NCI-H1048 (cell line): ENCODE measurements at regions not wholly inside any gene's neighbourhood (a gene's known extent, or its start where the extent isn't known, plus 50 kb on each side); places are given as distances from the start of the nearest gene placed in this dataset.
"Not testable (repeated sequence)": the region's sequence is repeated elsewhere in the genome, so short reads cannot be mapped to it uniquely, and the experiment has no call there.

Experiments
- DNase-seq: peaks from one replicate; lab custom pipeline; 2025; lab: John Stamatoyannopoulos, UW

DNA sequence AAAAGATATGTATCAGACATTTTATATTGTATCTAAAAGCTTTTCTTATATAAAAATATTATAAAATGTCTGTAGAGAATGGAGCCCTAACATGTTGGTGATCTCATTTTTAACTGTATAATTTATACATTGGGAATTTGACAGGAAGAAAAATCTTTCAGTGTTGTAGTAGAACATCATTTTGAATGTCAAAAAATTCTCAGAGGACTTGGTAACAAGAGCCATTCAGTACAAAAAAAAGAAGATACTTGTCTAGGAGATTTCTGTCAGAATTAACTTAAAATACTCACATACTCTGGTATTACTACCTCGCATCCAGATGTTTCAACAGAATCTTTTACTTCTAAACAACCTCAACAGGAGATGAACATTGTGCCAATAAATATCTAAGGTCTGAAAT lies 1277.9 kb downstream of the ROBO2 start:
- DNase-seq: no peak

DNA sequence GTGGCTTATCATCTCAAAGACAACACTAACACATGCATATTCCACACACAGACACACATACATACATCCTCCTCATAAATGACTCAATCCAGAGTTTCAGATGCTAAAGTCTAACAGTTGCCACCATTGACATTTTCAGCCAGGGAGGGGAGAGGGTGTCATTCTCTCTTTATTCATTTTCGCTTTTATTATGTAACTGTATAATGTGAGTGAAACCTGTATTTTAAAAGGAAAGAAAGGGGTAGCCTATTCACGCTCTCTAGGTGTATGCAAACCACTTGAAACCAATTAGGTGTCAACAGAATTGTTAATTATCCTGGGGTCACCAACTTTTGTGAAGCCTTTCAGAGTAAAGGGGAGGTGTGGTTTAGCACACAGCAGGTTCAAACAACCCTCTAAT lies 1282.9 kb downstream of the ROBO2 start:
- no peak for DNase-seq

DNA sequence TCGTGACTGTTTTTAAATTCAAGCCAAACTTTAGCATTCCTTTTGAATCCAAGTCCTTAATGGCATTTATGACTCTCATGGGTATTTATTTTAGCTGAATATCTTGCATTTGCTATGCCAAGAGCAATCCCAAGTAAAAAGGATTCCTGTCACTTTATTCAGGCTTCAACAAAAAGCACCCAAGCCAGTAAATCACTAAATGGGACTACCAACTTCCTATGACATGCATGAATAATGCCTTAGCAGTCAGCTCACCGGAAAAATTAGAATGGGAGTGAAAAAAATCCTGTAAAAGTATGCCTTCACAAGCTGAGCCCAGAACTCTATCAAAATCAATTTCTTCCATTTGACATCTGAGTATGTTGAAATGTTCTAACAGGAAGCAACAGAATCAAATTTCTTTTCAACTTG lies 1297.9 kb downstream of the ROBO2 start:
- DNase-seq: no peak

DNA sequence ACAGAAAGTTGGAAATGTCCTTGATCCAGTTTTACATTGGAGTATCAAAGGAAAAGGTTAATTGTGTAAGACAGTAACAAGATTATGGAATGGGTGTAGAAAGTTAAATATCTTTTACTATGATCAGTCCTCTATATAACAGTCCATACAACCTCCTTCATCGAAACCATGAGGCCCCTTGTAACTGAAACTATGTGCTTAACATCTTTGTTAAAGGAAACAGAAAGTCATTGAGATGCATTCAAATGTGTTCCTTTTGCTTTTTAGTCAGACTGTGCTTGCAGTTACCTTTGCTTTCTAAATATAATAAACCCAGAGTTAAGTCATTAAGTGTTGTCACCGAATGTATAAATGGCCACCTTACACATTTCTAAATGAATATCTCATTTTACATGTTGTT lies 1298.5 kb downstream of the ROBO2 start:
- DNase-seq: no peak

DNA sequence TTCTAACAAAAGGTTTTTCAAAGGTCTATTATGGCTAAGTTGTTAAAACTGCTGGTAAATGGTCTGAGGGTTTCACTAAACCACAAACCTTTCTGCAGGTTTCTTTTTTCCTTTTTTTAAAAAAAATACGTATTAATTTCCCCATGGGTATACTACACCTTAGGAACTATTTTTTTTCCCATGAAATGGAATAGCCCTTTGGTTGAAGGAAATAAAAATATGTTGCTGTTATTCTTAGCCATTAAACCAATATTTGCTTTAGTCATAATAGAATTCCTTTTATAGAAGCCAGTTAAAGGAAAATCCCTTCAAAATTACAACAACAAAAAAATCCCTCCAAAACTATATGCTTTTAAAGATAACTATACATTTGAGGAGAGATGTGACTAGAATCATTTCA lies 1303.3 kb downstream of the ROBO2 start:
- no peak for DNase-seq

DNA sequence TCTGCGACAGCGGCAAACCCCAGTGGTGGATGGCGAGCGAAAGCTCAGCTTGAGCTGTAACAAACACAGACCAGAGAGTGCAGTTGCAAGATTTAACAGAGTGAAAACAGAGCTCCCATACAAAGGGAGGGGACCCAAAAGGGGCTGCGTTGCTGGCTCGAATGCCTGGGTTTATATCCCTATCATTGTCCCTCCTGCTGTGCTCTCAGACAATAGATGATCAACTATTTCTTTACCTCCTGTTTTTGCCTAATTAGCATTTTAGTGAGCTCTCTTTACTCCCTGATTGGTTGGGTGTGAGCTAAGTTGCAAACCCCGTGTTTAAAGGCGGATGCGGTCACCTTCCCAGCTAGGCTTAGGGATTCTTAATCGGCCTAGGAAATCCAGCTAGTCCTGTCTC lies 1304.4 kb downstream of the ROBO2 start:
- not testable (repeated sequence) for DNase-seq

- DNase-seq: no peak
Observed at GRCh38 chr3:78344918-78345317, 1305.0 kb downstream of the ROBO2 start.

GRCh38 chr3:78347176-78347575 lies 1307.3 kb downstream of the ROBO2 start:
- no peak for DNase-seq

DNA sequence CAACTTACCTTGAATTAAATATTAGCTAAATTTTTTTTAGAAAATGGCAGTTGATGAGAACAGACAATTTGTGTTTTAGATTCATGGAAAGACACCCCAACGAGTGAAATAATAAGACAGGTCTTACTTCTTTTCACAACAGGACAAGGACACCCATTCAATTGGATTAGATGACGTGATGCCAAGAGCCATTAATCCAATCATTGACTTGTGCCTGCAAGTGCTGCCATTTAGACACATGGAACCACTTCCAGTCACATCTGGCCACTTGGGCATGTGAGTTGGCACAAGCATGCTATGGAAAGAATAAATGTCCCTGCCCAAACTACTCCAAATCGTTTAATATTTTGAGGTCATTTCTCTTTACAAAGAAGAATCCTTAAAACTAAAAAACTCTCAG lies 1308.8 kb downstream of the ROBO2 start:
- no peak for DNase-seq

DNA sequence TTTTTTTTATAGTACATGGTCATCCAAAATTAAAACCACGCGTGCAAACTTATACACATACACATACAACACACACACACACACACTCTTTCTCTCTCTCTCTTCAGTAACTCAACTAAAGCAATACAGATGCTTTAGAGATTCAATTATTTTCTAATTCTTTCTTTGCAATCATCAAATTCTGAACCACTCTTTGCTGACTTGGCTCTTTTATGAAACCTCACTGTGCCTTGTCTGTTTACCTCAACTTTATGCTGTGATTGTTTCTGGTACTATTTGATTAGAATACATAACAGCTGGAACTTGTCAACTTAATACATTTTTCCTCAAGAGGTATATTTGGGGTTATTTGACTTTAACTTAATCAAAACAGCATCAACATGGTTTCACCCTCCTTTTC lies 1309.7 kb downstream of the ROBO2 start:
- no peak for DNase-seq

- DNase-seq: no peak
Observed at GRCh38 chr3:78351334-78351733, 1311.4 kb downstream of the ROBO2 start.

- no peak for DNase-seq
Observed at GRCh38 chr3:78353231-78353630, 1313.3 kb downstream of the ROBO2 start.

GRCh38 chr3:78360849-78361248 lies 1321.0 kb downstream of the ROBO2 start:
- no peak for DNase-seq

DNA sequence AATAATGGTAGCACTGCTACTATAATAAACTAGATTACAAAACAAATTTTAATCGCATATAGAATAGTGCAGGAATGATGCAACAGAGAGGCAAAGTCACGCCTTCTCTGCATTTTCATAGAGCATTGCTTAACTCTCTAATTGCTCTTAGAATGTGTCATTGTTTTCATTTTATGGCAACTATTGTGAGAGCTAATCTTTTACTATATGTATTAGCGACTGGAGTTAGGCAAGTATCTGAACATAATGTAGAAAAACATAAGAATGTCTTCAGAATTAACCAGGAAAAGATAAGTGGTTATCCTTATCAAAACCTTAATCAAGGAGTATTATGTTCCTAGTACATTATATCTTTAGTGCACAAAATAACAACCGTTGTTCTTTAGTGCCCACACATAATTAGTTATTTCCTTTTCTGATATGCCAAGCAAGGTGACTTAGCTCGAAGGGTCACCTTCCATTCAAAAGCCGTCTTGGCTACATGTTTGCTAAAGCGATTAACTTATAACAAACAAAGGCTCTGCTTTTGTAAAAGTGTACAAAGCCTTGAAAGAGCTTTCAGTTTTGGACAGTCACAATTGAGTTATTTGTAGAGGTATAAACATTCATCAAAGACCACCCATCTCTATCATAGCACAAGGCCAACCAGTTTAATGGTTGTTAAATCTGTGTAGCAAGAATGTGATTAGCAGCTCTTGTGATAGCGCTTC lies 1328.9 kb downstream of the ROBO2 start:
- no peak for DNase-seq

- DNase-seq: no peak
Observed at GRCh38 chr3:78390221-78390620, 1350.3 kb downstream of the ROBO2 start.

DNA sequence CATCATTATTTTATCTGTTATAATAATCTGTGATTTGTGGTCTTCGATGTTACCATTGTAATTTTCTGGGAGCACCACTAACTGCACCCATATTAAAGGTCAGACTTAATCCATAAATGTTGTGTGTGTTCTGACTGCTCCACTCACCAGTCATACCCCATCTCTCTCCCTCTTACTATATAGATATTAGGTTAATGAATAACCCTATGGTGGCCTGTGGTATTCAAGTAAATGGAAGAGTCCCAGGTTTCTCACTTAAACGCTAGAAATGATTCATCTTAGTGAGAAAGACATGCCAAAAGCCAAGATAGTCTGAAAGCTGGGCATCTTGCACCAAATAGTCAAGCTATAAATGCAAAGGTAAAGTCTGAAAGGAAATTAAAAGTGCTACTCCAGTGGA lies 1358.5 kb downstream of the ROBO2 start:
- no peak for DNase-seq

DNA sequence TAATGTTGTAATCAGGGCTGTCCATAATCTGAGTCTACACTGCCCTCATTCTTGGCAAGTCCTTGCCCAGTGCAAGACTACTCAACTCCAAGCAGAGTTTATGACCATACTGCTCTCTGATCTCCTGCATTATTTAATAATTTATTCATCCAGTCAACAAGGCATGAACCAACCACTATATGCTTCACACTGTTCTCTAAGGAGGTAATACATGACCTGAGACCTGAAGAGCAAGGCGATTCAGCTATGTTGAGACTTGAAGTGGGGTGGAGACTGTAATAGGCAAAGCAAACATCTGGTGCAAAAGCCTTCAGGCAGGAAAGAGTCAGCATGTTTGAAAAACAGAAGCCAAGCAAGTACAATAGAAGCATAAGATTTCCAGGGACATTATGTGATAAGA lies 1362.8 kb downstream of the ROBO2 start:
- DNase-seq: no peak

- no peak for DNase-seq
Observed at GRCh38 chr3:78405745-78406144, 1362.1 kb downstream of the ROBO1 start.

GRCh38 chr3:78406396-78406795 lies 1361.4 kb downstream of the ROBO1 start:
- DNase-seq: no peak

GRCh38 chr3:78410077-78410476 lies 1357.7 kb downstream of the ROBO1 start:
- no peak for DNase-seq

GRCh38 chr3:78414261-78414660 lies 1353.5 kb downstream of the ROBO1 start:
- DNase-seq: no peak

GRCh38 chr3:78420611-78421010 lies 1347.2 kb downstream of the ROBO1 start:
- no peak for DNase-seq

DNA sequence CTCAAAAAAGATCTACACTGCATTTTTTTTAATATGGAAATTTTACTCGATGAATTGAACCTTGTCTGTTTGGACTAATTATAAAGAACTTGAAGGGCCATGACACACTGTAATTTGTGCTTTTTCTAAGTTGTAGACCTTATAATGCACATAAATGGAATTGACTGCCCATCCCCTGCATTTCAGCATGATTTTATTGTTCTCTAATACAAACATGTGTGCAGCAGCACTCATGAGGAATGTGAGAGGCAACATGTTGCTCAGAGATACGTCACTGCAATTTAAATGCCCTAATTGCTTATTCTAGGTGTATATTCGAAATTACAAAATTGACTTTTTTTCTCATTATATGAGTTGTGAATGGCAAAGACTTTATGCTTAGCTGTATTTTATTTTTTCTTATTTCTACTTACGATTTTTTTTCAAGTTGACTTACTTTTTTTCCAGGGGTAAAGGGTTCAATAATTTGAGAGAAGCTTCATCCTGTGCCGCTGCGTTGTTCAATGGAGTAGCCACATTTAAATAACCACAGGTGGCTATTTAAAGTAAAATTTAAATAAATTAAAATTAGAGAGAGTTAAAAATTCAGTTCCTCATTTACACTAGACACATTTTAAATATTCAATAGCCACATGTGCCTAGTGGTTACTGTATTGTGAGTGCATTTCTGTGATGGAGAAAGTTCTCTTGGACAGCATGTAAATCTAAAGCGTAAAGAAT lies 1346.4 kb downstream of the ROBO1 start:
- DNase-seq: no peak

GRCh38 chr3:78424656-78425055 lies 1343.1 kb downstream of the ROBO1 start:
- no peak for DNase-seq
